ENCODE measurements at regions not wholly inside any gene's neighbourhood (a gene's known extent, or its start where the extent isn't known, plus 50 kb on each side); places are given as distances from the start of the nearest gene placed in this dataset.

GRCh38 chr15:52994290-52994689 lies 204.2 kb upstream of the ONECUT1 start:
- TF ChIP-seq, protein P1, sequence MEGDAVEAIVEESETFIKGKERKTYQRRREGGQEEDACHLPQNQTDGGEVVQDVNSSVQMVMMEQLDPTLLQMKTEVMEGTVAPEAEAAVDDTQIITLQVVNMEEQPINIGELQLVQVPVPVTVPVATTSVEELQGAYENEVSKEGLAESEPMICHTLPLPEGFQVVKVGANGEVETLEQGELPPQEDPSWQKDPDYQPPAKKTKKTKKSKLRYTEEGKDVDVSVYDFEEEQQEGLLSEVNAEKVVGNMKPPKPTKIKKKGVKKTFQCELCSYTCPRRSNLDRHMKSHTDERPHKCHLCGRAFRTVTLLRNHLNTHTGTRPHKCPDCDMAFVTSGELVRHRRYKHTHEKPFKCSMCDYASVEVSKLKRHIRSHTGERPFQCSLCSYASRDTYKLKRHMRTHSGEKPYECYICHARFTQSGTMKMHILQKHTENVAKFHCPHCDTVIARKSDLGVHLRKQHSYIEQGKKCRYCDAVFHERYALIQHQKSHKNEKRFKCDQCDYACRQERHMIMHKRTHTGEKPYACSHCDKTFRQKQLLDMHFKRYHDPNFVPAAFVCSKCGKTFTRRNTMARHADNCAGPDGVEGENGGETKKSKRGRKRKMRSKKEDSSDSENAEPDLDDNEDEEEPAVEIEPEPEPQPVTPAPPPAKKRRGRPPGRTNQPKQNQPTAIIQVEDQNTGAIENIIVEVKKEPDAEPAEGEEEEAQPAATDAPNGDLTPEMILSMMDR (IDR thresholded peaks at IDR 0.05), result no peak
- no peak for TF ChIP-seq POLR2AphosphoS5 (IDR thresholded peaks at IDR 0.05)
- no peak for TF ChIP-seq POLR2A (IDR thresholded peaks at IDR 0.05)

All from gastroesophageal sphincter (tissue), 3 donors.